ENCODE measurements at regions not wholly inside any gene's neighbourhood (a gene's known extent, or its start where the extent isn't known, plus 50 kb on each side); places are given as distances from the start of the nearest gene placed in this dataset.

DNA sequence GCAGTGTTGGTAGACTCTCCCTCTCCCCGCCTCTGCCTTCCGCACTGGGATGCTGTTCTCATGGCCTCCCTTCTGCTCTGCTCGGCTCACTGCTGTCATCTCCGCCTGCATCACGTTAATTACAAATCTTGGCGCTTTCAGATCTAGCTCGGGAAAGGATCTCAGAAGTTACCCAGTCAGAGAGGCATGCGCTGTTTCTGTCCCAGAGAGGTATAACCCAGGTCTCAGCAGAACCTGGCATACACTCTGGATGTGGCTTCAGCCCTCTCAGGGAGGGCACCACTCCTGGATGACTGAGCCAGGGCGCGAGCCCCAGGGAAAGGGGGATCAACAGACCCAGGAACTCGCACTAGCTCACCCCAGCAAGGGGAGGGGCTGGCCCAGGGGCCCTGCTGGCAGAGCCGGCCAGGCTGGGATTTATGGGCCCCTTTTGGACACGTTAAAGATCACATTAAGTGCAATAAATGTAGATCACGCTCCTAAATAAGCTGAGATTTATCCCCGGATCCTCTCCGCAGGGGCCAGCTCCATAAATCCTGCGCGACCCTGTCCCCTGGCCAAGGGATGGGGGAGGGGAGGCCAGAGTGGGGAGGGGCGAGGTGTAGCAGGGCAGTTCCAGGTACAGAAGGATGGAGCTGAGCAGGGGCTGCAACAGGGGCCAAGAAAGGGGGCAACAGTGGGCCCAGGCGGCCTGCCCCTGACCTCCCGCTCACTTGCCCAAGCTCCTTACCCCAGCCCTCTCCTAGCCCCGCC is 101.3 kb upstream of the ZBTB40 start:
- no peaks in the 10 kb centered on the region for H3K36me3 Mint-ChIP-seq (ENCODE audit: low read depth)
- peaks cover 8% of the 10 kb centered on the region; the same call in 1 of the 2 replicates for H3F3A ChIP-seq (replicated peaks; ENCODE audit: low read depth)
- H3K9me3 Mint-ChIP-seq = no peaks in the 10 kb centered on the region
- H4K20me1 ChIP-seq (replicated peaks; ENCODE audit: insufficient read depth) = no peaks in the 10 kb centered on the region
- H3K27ac ChIP-seq (ENCODE audit: low read depth) = no peak overlapping the region
- DNase-seq (ENCODE audit: low spot score) (peak; percentile 49), ATAC-seq (peak; percentile 82)
- H3K27ac Mint-ChIP-seq = no peak overlapping the region
- H2AFZ ChIP-seq = peak overlapping the region; percentile 99
- H3K4me3 ChIP-seq = peak overlapping the region; percentile 51
- H3K4me3 Mint-ChIP-seq = peak overlapping the region; percentile 52
- no peaks in the 10 kb centered on the region for H3K79me2 ChIP-seq (replicated peaks; ENCODE audit: insufficient read depth)
- peaks cover 22% of the 10 kb centered on the region for H3K4me1 ChIP-seq (ENCODE audit: insufficient read depth)
- TF ChIP-seq, protein P1, sequence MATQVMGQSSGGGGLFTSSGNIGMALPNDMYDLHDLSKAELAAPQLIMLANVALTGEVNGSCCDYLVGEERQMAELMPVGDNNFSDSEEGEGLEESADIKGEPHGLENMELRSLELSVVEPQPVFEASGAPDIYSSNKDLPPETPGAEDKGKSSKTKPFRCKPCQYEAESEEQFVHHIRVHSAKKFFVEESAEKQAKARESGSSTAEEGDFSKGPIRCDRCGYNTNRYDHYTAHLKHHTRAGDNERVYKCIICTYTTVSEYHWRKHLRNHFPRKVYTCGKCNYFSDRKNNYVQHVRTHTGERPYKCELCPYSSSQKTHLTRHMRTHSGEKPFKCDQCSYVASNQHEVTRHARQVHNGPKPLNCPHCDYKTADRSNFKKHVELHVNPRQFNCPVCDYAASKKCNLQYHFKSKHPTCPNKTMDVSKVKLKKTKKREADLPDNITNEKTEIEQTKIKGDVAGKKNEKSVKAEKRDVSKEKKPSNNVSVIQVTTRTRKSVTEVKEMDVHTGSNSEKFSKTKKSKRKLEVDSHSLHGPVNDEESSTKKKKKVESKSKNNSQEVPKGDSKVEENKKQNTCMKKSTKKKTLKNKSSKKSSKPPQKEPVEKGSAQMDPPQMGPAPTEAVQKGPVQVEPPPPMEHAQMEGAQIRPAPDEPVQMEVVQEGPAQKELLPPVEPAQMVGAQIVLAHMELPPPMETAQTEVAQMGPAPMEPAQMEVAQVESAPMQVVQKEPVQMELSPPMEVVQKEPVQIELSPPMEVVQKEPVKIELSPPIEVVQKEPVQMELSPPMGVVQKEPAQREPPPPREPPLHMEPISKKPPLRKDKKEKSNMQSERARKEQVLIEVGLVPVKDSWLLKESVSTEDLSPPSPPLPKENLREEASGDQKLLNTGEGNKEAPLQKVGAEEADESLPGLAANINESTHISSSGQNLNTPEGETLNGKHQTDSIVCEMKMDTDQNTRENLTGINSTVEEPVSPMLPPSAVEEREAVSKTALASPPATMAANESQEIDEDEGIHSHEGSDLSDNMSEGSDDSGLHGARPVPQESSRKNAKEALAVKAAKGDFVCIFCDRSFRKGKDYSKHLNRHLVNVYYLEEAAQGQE (IDR thresholded peaks at IDR 0.05; ENCODE audit: unreplicated experiment) = no peak
- TF ChIP-seq STAT1 (IDR thresholded peaks at IDR 0.05; ENCODE audit: unreplicated experiment) = no peak
- H3K4me1 Mint-ChIP-seq = peaks cover 33% of the 10 kb centered on the region
- H3K9me2 ChIP-seq (ENCODE audit: insufficient read depth) = no peaks in the 10 kb centered on the region
- no peaks in the 10 kb centered on the region for H3K27me3 ChIP-seq (ENCODE audit: insufficient read depth)
- H3K4me2 ChIP-seq = peak overlapping the region; percentile 89
- no peaks in the 10 kb centered on the region for H3K36me3 ChIP-seq (ENCODE audit: insufficient read depth)
- peaks cover 20% of the 10 kb centered on the region for H3K27me3 Mint-ChIP-seq (ENCODE audit: insufficient read depth, low read depth, poor library complexity)

DNA sequence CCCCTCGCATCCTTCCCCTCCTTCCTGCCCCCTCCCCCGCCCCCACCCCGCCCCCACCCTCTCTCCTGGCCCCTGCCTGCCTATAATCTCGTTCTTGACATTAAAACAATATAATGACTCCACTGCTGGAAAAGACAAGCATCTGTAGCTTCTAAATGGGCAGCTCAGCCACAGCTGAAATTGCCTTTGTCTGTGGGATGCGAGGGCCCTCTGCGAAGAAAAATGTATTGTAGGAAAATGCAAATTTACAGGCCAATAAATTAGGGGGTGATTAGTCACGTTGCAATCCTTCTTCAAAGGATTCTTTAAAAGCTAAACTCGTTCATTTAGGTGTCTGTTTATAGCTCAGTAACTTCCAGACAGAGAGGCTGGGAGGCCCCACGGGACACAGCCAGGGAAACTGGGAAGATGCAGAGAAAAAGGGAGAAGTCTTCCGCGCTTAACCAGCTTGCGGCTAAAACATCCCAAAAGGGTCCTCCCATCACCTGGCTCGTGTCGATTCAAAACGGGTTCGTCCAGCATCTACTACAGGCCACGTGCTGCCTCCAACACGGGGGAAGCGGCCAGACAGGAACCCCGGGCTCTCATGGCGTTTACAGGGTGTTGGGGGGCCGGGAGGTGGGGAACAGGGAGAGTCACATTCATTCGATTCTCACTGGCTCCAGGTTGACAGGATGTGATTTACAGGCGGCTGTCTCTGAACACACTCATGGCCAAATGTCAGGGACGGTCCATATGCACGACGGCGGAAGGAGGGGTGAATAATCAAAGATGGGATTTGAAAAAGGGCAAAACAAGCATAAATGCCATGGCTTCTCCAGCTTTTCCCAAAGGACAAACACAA is 100.5 kb upstream of the ZBTB40 start:
- H3K9me2 ChIP-seq (ENCODE audit: insufficient read depth) = no peaks in the 10 kb centered on the region
- H3K36me3 ChIP-seq (ENCODE audit: insufficient read depth) = no peaks in the 10 kb centered on the region
- H3K27me3 ChIP-seq (ENCODE audit: insufficient read depth) = no peaks in the 10 kb centered on the region
- no peaks in the 10 kb centered on the region for H3K36me3 Mint-ChIP-seq (ENCODE audit: low read depth)
- H3K4me3 Mint-ChIP-seq = peak overlapping the region; percentile 51
- DNase-seq (ENCODE audit: low spot score) (peak; percentile 47), ATAC-seq (peak; percentile 25)
- peak overlapping the region; percentile 41; the same call in 1 of the 2 replicates for H3K27ac Mint-ChIP-seq
- H3K4me1 Mint-ChIP-seq = peaks cover 33% of the 10 kb centered on the region
- peaks cover 18% of the 10 kb centered on the region for H3K27me3 Mint-ChIP-seq (ENCODE audit: insufficient read depth, low read depth, poor library complexity)
- peaks cover 22% of the 10 kb centered on the region for H3K4me1 ChIP-seq (ENCODE audit: insufficient read depth)
- H3K27ac ChIP-seq (ENCODE audit: low read depth) = no peak overlapping the region
- TF ChIP-seq, protein P2, sequence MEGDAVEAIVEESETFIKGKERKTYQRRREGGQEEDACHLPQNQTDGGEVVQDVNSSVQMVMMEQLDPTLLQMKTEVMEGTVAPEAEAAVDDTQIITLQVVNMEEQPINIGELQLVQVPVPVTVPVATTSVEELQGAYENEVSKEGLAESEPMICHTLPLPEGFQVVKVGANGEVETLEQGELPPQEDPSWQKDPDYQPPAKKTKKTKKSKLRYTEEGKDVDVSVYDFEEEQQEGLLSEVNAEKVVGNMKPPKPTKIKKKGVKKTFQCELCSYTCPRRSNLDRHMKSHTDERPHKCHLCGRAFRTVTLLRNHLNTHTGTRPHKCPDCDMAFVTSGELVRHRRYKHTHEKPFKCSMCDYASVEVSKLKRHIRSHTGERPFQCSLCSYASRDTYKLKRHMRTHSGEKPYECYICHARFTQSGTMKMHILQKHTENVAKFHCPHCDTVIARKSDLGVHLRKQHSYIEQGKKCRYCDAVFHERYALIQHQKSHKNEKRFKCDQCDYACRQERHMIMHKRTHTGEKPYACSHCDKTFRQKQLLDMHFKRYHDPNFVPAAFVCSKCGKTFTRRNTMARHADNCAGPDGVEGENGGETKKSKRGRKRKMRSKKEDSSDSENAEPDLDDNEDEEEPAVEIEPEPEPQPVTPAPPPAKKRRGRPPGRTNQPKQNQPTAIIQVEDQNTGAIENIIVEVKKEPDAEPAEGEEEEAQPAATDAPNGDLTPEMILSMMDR (conservative IDR thresholded peaks at IDR 0.05; ENCODE audit: low read depth in 2 of 2) = no peak
- no peaks in the 10 kb centered on the region for H4K20me1 ChIP-seq (replicated peaks; ENCODE audit: insufficient read depth)
- peak overlapping the region; percentile 82 for H2AFZ ChIP-seq
- H3K79me2 ChIP-seq (replicated peaks; ENCODE audit: insufficient read depth) = no peaks in the 10 kb centered on the region
- peak overlapping the region; percentile 62; the same call in 1 of the 2 replicates for H3K4me2 ChIP-seq
- H3F3A ChIP-seq (replicated peaks; ENCODE audit: low read depth) = peaks cover 8% of the 10 kb centered on the region; the same call in 1 of the 2 replicates
- H3K4me3 ChIP-seq = peak overlapping the region; percentile 35
- H3K9me3 Mint-ChIP-seq = no peaks in the 10 kb centered on the region
